HCT116 (cell line): ENCODE measurements at regions not wholly inside any gene's neighbourhood (a gene's known extent, or its start where the extent isn't known, plus 50 kb on each side); places are given as distances from the start of the nearest gene placed in this dataset.

ENCODE experiments used
- CEBPB ChIP-seq: IDR thresholded peaks from 2 replicates; pipeline ENCODE4 v1.6.1; 2012; ENCODE audit warnings: low read depth
- EZH2 ChIP-seq: fragments of 200-600 bp; sonication (generic); IDR thresholded peaks from 2 replicates; pipeline ENCODE4 v1.6.1; 2017; ENCODE audit warnings: antibody characterized with exemption, mixed run types
- POLR2AphosphoS5 ChIP-seq: IDR thresholded peaks from 2 replicates; pipeline ENCODE4 v1.6.1; 2011; ENCODE audit warnings: mild to moderate bottlenecking, low read depth, low read length, moderate library complexity
- TF ChIP-seq, protein P1 (sequence below), 3 experiments: fragments of 200-600 bp in 1 of 3; sonication (generic) in 1 of 3; IDR thresholded peaks in 2 of 3; conservative IDR thresholded peaks in 1 of 3; 2 replicates each; pipeline ENCODE4 v1.5.1; 2012 to 2017; ENCODE audit warnings: low read depth in 2 of 3, low read length in 2 of 3, antibody characterized with exemption in 1 of 3, borderline replicate concordance in 1 of 3, control low read depth in 1 of 3, mild to moderate bottlenecking in 1 of 3, mixed read lengths in 1 of 3, mixed run types in 1 of 3, moderate library complexity in 1 of 3; ENCODE audit not compliant: insufficient read depth in 1 of 3
- TF ChIP-seq, protein P2 (sequence below): IDR thresholded peaks from 2 replicates; pipeline ENCODE4 v1.6.1; 2012; ENCODE audit warnings: low read depth

DNA sequence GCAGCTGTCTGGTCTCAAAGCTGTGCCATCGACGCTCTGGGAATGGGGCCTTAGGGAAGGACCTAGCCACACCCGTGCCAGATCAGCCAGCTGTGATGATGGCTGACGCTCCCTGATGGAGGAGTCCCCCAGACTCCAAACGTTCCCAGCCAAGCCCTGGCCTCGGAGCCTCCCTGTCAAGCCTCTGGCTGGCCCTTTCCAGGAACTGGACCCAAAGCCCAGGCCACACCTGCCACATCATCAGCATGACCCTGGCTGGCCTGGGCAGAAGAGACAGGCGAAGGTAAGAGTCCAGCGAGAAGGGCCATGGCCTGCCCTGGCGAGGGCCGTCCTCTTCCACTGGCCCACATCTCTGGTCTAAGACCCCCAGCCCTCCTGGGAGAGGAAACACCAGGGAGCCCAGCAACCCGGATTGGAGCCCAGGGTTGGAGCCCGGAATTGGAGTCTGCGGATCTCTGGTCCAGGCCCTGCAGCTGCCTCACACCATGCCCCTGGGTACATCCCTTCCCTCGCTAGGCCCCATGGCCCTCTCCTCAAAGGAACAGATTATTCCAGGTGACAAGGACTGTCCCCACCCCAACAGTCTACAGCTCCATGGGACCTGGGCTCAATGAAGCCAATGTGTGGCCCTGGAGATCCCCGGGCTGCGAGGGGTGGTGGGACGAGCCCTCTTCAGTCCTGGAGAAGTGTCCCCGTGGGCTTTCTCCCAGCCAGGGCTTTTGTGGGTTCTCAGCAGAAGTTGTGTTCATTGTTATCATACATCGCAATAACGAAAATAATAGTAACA is 105.1 kb upstream of the TNRC6C start:
- TF ChIP-seq, protein P1, sequence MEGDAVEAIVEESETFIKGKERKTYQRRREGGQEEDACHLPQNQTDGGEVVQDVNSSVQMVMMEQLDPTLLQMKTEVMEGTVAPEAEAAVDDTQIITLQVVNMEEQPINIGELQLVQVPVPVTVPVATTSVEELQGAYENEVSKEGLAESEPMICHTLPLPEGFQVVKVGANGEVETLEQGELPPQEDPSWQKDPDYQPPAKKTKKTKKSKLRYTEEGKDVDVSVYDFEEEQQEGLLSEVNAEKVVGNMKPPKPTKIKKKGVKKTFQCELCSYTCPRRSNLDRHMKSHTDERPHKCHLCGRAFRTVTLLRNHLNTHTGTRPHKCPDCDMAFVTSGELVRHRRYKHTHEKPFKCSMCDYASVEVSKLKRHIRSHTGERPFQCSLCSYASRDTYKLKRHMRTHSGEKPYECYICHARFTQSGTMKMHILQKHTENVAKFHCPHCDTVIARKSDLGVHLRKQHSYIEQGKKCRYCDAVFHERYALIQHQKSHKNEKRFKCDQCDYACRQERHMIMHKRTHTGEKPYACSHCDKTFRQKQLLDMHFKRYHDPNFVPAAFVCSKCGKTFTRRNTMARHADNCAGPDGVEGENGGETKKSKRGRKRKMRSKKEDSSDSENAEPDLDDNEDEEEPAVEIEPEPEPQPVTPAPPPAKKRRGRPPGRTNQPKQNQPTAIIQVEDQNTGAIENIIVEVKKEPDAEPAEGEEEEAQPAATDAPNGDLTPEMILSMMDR (IDR thresholded peaks at IDR 0.05 in 2 of 3, conservative IDR thresholded peaks at IDR 0.05 in 1 of 3; ENCODE audit: borderline replicate concordance in 1 of 3, insufficient read depth in 1 of 3, low read depth in 2 of 3, low read length in 2 of 3): no peak
- TF ChIP-seq POLR2AphosphoS5 (no peak), CEBPB (no peak), EZH2 (no peak)
- TF ChIP-seq, protein P2, sequence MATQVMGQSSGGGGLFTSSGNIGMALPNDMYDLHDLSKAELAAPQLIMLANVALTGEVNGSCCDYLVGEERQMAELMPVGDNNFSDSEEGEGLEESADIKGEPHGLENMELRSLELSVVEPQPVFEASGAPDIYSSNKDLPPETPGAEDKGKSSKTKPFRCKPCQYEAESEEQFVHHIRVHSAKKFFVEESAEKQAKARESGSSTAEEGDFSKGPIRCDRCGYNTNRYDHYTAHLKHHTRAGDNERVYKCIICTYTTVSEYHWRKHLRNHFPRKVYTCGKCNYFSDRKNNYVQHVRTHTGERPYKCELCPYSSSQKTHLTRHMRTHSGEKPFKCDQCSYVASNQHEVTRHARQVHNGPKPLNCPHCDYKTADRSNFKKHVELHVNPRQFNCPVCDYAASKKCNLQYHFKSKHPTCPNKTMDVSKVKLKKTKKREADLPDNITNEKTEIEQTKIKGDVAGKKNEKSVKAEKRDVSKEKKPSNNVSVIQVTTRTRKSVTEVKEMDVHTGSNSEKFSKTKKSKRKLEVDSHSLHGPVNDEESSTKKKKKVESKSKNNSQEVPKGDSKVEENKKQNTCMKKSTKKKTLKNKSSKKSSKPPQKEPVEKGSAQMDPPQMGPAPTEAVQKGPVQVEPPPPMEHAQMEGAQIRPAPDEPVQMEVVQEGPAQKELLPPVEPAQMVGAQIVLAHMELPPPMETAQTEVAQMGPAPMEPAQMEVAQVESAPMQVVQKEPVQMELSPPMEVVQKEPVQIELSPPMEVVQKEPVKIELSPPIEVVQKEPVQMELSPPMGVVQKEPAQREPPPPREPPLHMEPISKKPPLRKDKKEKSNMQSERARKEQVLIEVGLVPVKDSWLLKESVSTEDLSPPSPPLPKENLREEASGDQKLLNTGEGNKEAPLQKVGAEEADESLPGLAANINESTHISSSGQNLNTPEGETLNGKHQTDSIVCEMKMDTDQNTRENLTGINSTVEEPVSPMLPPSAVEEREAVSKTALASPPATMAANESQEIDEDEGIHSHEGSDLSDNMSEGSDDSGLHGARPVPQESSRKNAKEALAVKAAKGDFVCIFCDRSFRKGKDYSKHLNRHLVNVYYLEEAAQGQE: no peak
